ENCODE measurements at regions not wholly inside any gene's neighbourhood (a gene's known extent, or its start where the extent isn't known, plus 50 kb on each side); places are given as distances from the start of the nearest gene placed in this dataset.

- H3K27ac ChIP-seq (ENCODE audit: low read length) = no peak overlapping the region
- POLR2A ChIA-PET = interaction anchor here (0.6 kb wide), 1 partner anchor 422 kb away, joined by 3 read pairs; no protein-coding TSS in a partner anchor
- BruUV-seq (replicated peaks) = no TSS peak
- no peak for DNase-seq (ENCODE audit: low read depth, low spot score)
- no peaks in the 10 kb centered on the region for H3K36me3 ChIP-seq (ENCODE audit: control insufficient read depth, insufficient read depth, low read length)
- in situ Hi-C loops (cut with HindIII; ENCODE audit: low pct_unique_long_range_greater_than_20kb, low sequenced_read_pairs) = no loop called here
- intact Hi-C loops (cut with micrococcal nuclease; ENCODE audit: unreplicated experiment) = no loop called here
- no peak for ATAC-seq
- TF ChIP-seq TCF7L2 (IDR thresholded peaks at IDR 0.05; ENCODE audit: low read depth, low read length) (no peak), SIN3A (IDR thresholded peaks at IDR 0.05; ENCODE audit: borderline replicate concordance, insufficient read depth, low read depth, low read length) (no peak), POLR2AphosphoS5 (IDR thresholded peaks at IDR 0.05; ENCODE audit: low read depth, low read length) (no peak)
- TF ChIP-seq, protein P1, sequence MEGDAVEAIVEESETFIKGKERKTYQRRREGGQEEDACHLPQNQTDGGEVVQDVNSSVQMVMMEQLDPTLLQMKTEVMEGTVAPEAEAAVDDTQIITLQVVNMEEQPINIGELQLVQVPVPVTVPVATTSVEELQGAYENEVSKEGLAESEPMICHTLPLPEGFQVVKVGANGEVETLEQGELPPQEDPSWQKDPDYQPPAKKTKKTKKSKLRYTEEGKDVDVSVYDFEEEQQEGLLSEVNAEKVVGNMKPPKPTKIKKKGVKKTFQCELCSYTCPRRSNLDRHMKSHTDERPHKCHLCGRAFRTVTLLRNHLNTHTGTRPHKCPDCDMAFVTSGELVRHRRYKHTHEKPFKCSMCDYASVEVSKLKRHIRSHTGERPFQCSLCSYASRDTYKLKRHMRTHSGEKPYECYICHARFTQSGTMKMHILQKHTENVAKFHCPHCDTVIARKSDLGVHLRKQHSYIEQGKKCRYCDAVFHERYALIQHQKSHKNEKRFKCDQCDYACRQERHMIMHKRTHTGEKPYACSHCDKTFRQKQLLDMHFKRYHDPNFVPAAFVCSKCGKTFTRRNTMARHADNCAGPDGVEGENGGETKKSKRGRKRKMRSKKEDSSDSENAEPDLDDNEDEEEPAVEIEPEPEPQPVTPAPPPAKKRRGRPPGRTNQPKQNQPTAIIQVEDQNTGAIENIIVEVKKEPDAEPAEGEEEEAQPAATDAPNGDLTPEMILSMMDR (IDR thresholded peaks at IDR 0.05) = no peak
- TF ChIP-seq, protein P2, sequence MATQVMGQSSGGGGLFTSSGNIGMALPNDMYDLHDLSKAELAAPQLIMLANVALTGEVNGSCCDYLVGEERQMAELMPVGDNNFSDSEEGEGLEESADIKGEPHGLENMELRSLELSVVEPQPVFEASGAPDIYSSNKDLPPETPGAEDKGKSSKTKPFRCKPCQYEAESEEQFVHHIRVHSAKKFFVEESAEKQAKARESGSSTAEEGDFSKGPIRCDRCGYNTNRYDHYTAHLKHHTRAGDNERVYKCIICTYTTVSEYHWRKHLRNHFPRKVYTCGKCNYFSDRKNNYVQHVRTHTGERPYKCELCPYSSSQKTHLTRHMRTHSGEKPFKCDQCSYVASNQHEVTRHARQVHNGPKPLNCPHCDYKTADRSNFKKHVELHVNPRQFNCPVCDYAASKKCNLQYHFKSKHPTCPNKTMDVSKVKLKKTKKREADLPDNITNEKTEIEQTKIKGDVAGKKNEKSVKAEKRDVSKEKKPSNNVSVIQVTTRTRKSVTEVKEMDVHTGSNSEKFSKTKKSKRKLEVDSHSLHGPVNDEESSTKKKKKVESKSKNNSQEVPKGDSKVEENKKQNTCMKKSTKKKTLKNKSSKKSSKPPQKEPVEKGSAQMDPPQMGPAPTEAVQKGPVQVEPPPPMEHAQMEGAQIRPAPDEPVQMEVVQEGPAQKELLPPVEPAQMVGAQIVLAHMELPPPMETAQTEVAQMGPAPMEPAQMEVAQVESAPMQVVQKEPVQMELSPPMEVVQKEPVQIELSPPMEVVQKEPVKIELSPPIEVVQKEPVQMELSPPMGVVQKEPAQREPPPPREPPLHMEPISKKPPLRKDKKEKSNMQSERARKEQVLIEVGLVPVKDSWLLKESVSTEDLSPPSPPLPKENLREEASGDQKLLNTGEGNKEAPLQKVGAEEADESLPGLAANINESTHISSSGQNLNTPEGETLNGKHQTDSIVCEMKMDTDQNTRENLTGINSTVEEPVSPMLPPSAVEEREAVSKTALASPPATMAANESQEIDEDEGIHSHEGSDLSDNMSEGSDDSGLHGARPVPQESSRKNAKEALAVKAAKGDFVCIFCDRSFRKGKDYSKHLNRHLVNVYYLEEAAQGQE (IDR thresholded peaks at IDR 0.05; ENCODE audit: insufficient read depth in 1 of 2, low read depth in 2 of 2, low read length in 1 of 2) = no peak
- no peaks in the 10 kb centered on the region for H3K4me1 ChIP-seq (ENCODE audit: control insufficient read depth, insufficient read depth, low read length)
- H3K9me3 ChIP-seq (ENCODE audit: control insufficient read depth, insufficient read depth, low read depth, low read length) = no peaks in the 10 kb centered on the region
- CTCF ChIA-PET = no interaction called here
- H3K27me3 ChIP-seq (ENCODE audit: control insufficient read depth, insufficient read depth, low read length) = no peaks in the 10 kb centered on the region
- no peak overlapping the region for H3K4me3 ChIP-seq (ENCODE audit: low read depth in 2 of 2, low read length in 2 of 2)
Measured at GRCh38 chr1:170789063-170789462, 125.1 kb downstream of the PRRX1 start.

DNA sequence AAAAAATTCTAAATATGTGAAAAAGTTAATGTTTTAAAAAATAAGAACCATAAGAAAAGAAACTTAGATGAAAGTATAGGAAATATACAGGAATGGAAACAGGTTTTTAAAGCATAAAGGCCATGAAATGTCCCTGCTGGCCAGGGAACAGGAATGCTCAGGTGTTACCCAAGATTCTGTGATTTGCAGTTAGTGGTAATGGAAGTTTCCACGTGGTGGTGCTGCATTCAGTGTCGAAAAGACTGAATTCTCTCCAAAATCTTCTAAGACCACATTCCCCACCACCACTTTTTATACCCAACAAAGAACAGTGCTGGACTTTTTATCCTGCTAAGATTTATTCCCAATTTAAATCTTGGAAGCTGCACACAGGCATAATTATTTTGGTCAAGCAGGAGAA is 126.2 kb downstream of the PRRX1 start:
- no peak overlapping the region for H3K27ac ChIP-seq (ENCODE audit: low read length)
- H3K4me1 ChIP-seq (ENCODE audit: control insufficient read depth, insufficient read depth, low read length) = no peaks in the 10 kb centered on the region
- no TSS peak for BruUV-seq (replicated peaks)
- no peak overlapping the region for H3K4me3 ChIP-seq (ENCODE audit: low read depth in 2 of 2, low read length in 2 of 2)
- TF ChIP-seq TCF7L2 (IDR thresholded peaks at IDR 0.05; ENCODE audit: low read depth, low read length) (no peak), POLR2AphosphoS5 (IDR thresholded peaks at IDR 0.05; ENCODE audit: low read depth, low read length) (no peak), SIN3A (IDR thresholded peaks at IDR 0.05; ENCODE audit: borderline replicate concordance, insufficient read depth, low read depth, low read length) (no peak)
- TF ChIP-seq, protein P2 (IDR thresholded peaks at IDR 0.05; ENCODE audit: insufficient read depth in 1 of 2, low read depth in 2 of 2, low read length in 1 of 2) = no peak
- TF ChIP-seq, protein P1 (IDR thresholded peaks at IDR 0.05) = no peak
- POLR2A ChIA-PET = no interaction called here
- no peaks in the 10 kb centered on the region for H3K36me3 ChIP-seq (ENCODE audit: control insufficient read depth, insufficient read depth, low read length)
- intact Hi-C loops (cut with micrococcal nuclease; ENCODE audit: unreplicated experiment) (loop anchor here (5.0 kb wide), 1 partner anchor 667 kb away; no protein-coding TSS in a partner anchor), in situ Hi-C loops (cut with HindIII; ENCODE audit: low pct_unique_long_range_greater_than_20kb, low sequenced_read_pairs) (no loop called here)
- H3K9me3 ChIP-seq (ENCODE audit: control insufficient read depth, insufficient read depth, low read depth, low read length) = no peaks in the 10 kb centered on the region
- CTCF ChIA-PET = no interaction called here
- no peak for ATAC-seq
- no peak for DNase-seq (ENCODE audit: low read depth, low spot score)
- H3K27me3 ChIP-seq (ENCODE audit: control insufficient read depth, insufficient read depth, low read length) = no peaks in the 10 kb centered on the region
